GM19467 (cell line): ENCODE measurements at regions not wholly inside any gene's neighbourhood (a gene's known extent, or its start where the extent isn't known, plus 50 kb on each side); places are given as distances from the start of the nearest gene placed in this dataset.
"Not testable (repeated sequence)": the region's sequence is repeated elsewhere in the genome, so short reads cannot be mapped to it uniquely, and the experiment has no call there.

Experiments
- ATAC-seq: cut with Tn5 transposase; IDR thresholded peaks from one replicate; pipeline ENCODE4 v1.9.1; 2021; ENCODE audit warnings: mild to moderate bottlenecking, moderate library complexity; ENCODE audit not compliant: unreplicated experiment

GRCh38 chr15:75100679-75101078, 77.3 kb downstream of the PPCDC start:
- no peak for ATAC-seq

GRCh38 chr15:75104804-75105557, 81.6 kb downstream of the PPCDC start:
- peak; percentile 31 for ATAC-seq

GRCh38 chr15:75107516-75107907, 84.1 kb downstream of the PPCDC start:
- ATAC-seq = no peak

DNA sequence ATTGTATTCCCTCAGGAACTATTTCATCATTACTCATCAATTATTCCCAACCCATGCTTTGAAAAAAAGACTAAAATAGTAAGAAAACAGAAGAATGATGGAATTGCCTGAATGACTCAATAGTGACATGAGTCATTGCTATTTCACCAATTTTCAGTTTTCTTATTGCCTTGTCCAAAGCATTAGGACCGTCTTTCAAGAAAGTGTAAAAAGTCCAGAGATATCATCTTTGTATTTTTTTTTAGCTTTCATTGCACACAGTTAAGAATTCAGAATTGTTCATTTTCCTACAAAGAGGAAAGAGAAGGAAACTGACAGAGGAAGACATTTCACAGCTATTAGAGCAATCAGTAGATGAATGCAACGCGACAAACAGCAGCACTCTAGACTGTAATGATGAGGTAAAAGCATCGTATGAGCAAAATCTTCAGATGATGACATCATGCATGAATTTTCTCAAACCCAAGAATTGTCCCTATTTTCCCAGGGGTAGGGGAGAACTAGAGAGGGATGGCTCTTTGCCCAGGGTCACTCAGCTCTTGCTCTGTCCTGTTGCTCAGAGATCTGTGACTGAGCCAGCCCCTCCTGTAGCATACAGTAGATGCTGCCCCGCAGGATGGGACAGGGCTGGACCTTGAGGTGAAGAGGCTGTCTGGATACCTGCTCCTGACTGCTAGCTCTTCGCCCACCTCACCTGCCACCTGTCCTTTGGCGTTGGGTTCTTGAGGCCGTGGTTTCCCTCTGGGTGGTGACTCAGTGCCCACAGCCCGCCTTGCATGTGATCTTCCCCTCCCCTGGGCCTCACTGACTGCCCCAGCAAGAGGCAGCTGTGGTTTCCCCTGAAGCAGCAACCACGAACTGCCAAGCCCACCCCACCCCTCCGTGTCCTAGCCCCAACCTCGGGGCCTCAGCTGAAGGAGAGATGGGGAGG, 84.8 kb downstream of the PPCDC start:
- ATAC-seq = no peak

GRCh38 chr15:75109021-75109735, 85.8 kb downstream of the PPCDC start:
- ATAC-seq = no peak

- no peak for ATAC-seq
Observed at GRCh38 chr15:75109736-75110130, 86.3 kb downstream of the PPCDC start.

GRCh38 chr15:75112278-75112847, 89.0 kb downstream of the PPCDC start:
- no peak for ATAC-seq

- ATAC-seq = peak; percentile 50
Observed at GRCh38 chr15:75112848-75113492, 88.7 kb upstream of the C15orf39 start.

GRCh38 chr15:75114327-75114726, 87.4 kb upstream of the C15orf39 start:
- no peak for ATAC-seq

- ATAC-seq = no peak
Observed at GRCh38 chr15:75114796-75115195, 86.9 kb upstream of the C15orf39 start.

DNA sequence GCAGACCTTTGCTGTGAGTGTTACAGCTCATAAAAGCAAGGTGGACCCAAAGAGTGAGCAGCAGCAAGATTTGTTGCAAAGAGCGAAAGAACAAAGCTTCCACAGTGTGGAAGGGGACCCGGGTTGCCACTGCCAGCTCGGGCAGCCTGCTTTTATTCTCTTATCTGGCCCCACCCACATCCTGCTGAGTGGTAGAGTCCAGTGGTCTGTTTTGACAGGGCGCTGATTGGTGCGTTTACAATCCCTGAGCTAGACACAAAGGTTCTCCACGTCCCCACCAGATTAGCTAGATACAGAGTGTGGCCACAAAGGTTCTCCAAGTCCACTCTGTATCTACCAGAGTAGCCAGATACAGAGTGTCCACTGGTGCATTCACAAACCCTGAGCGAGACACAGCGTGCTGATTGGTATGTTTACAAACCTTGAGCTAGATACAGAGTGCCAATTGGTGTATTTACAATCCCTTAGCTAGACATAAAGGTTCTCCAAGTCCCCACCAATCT, 86.2 kb upstream of the C15orf39 start:
- ATAC-seq = not testable (repeated sequence)

DNA sequence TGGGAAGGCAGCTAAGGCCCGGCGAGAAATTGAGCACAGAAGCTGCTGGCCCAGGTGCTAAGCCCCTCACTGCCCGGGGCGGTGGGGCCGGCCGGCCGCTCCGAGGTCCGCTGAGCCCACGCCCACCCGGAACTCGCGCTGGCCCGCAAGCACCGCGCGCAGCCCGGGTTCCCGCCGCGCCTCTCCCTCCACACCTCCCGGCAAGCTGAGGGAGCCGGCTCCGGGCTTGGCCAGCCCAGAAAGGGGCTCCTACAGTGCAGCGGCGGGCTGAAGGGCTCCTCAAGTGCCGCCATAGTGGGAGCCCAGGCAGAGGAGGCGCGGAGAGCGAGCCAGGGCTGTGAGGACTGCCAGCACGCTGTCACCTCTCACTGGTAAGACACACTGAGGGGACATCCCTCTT, 85.5 kb upstream of the C15orf39 start:
- ATAC-seq = not testable (repeated sequence)

GRCh38 chr15:75117993-75118392, 83.7 kb upstream of the C15orf39 start:
- ATAC-seq = no peak

GRCh38 chr15:75119312-75119711, 82.4 kb upstream of the C15orf39 start:
- ATAC-seq = not testable (repeated sequence)

DNA sequence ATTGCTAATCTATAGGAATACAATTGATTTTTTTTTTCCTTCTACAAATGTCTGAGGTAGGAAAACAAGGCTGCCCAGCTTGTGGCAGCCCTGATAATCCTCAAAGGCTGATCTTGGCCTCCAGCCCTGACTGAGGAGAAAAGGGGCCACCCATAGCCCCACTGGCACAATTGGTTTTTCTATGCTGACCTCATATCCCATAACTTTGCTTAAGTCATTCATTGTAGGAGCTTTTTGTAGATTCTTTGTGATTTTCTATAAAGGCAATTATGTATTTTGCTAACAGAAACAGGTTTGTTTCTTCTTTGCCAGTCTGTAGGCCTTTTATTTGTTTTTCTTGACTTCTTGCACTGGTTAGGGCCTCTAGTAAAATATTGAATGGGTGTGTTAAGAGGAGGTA, 80.2 kb upstream of the C15orf39 start:
- ATAC-seq = no peak

DNA sequence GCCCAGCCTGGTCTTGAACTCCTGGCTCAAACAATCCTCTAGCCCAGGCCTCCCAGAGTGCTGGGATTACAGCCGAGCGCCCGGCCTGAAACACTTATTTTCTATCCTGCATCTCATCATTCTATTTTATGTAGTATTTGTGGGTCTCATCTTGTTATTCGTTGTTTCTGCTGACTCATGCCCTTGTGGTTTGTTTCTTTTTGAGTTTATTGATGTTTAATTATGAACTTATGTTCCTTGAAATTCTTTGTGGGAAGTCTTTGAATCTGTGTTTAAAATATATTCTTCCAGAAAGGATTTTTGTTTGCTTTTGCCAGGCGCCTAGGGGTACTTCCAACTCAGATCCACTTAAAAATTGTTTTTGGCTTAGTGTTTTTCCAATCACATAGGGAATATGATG, 78.3 kb upstream of the C15orf39 start:
- ATAC-seq = no peak

GRCh38 chr15:75124278-75124677, 77.4 kb upstream of the C15orf39 start:
- not testable (repeated sequence) for ATAC-seq

DNA sequence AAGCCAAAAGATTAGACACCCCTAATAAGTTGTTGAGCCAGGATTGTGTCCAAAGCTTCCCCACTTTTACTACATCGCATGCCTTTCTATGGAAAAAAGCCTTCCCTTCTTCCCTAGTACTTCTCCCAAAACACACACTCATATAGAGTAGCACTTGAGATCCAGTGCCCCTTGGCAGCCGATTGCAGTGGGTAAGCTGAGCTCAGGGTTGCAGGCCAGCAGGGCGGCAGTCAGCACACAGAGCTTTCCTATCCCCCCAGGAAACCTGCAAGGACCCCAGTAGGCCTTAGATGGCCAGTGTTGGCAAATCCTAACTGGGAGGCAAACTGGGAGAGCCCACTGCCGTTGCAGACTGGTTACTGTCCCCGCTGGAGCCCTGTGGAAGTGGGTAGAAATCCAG, 75.7 kb upstream of the C15orf39 start:
- ATAC-seq = no peak

- ATAC-seq = no peak
Observed at GRCh38 chr15:75126864-75127580, 74.7 kb upstream of the C15orf39 start.

GRCh38 chr15:75129788-75130187, 71.9 kb upstream of the C15orf39 start:
- ATAC-seq = no peak
